Fibroblast of skin of left quadriceps (primary cell): ENCODE measurements at regions not wholly inside any gene's neighbourhood (a gene's known extent, or its start where the extent isn't known, plus 50 kb on each side); places are given as distances from the start of the nearest gene placed in this dataset.

Source experiments
- DNase-seq, 2 experiments: peaks; one replicate each; pipeline ENCODE4 v3.0.0-alpha.2; 2013; ENCODE audit warnings: low read depth in 2 of 2

- no peak for DNase-seq
These were observed 236.9 kb upstream of the PLEKHG7 start for GRCh38 chr12:92465786-92466295.

- DNase-seq = no peak
These were observed 237.9 kb upstream of the PLEKHG7 start for GRCh38 chr12:92464911-92465310.

DNA sequence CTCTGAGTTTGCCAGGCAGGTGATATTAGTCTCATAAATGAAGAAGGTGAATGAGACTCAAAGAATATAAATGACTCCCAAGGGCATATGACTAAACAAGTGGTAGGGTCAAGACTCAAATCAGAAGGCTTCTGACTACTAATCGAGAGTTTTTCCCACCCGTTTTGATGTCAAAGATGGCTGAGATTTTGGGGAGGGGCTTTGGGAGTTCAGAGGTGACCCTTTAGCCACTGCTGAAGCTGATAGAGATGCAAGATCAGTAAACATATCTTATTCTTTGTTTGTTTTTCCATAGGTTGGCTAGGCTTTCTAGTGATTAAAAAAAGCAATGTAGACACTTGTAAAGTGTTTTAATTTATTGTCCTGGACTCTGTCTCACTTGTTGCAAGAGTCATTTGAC, 239.6 kb upstream of the PLEKHG7 start:
- no peak for DNase-seq

DNA sequence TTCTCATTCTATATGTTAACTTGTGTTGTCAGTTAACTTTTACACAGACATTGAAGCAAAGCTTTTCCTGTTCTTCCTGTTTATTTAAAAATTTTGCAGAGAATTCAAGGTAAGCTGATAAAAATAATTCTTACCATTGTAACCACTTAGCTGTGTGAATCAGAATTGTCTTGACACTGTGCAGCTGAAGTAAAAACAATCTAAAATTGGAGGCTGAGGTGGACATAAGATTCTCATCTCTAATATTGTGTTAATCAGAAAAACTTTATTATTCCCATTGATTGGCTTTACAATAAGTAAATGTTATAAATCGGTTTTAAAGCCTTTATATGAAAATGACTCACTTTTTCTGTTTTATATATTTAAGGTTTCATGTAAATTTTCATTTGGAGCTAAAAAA, 240.3 kb upstream of the PLEKHG7 start:
- DNase-seq = no peak

- DNase-seq = no peak
These were observed 240.7 kb upstream of the PLEKHG7 start for GRCh38 chr12:92462049-92462448.

- no peak for DNase-seq
These were observed 242.9 kb upstream of the PLEKHG7 start for GRCh38 chr12:92459850-92460249.

- no peak for DNase-seq
These were observed 243.8 kb upstream of the PLEKHG7 start for GRCh38 chr12:92458996-92459395.

DNA sequence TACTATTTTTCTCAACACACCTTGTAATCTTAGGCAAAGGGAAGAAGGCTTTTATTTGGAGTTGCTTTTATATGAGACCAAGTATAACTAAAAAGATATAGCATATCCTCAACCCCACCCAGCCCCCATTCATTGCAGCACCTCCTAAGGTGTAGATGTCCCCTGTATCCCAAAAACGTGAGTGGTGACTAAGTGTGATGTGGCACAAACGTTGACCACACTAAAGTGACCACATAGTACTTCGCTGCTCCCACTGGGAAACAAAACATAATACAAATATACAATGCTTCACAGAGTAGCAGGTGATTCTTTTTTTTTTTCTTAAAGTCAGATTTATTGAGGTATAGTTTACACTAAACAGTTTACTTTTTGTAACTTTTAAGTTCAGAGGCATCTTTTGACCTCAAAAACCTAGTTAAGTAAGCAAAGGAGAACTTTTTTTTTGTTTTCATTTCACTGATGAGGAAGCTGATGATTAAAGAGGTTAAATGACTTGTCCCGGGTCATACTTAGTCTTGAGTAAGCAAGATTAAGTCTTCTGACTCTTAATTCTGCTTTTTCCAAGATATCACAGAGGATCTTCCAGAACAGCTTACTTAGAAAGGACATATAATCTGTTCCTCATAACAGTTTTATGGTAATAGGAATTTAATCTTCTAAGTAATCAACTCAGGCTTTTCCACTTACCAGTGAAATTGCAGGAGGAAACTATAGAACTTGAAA, 245.2 kb upstream of the PLEKHG7 start:
- no peak for DNase-seq

- DNase-seq = no peak
These were observed 250.0 kb upstream of the PLEKHG7 start for GRCh38 chr12:92452763-92453162.

GRCh38 chr12:92446083-92446460, 256.7 kb upstream of the PLEKHG7 start:
- DNase-seq = no peak

DNA sequence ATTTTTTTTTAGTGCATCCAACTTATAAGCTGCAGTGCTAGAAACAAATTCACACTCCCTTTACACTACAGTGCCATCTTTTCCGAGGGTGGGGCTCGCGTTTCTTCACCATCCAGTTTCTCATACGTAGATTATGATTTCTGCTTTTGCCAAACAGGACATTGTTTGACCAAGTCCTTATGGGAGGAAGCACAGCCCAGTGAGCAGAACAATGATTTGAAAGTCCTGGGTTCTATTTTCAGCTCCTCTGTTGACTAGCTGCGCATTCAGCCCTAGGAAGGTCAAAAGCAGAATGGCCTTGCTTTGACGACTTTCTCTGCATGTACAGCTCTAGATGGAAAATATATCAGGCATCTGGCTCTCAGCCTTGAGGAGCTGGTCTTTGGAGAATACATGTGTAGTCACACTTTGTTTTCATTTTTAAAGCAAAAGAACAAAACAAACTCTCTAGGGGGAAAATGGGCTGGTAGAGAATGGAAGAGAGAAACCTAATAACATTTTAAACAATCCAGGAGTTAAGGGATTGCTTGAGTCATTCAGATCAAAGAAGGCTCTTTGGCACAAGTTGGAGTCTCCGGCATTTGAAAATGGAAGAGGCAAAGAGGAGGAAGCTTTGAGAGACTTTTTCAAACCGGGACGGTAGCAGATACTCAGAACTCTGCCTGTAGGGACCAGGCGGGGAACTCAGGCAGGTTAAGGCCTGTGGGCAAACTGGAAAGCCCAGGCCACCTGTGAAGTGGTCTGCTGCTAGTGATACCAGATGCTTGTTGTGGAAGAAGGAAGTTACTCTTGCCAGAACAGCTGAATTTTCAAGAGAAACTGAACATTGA, 257.3 kb upstream of the PLEKHG7 start:
- no peak for DNase-seq

DNA sequence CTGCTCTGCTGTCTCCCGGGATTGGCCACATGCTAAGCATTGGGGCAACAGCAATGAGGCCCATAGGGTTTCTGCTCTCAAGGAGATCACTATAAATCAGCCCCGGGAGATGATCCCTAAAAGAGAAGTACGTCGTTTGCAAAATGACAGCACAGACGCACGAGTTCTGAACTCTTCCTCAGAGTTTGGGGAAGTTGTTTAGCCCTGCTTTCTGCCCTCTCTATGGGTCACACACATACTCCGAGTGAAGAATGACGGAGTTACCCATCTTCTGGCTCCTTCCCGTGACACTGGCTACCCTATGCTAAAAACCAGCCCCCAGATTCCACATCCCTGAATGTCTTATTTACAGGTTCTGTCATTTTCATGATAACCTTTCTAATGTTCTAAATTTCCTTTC, 258.0 kb upstream of the PLEKHG7 start:
- no peak for DNase-seq

GRCh38 chr12:92442782-92443181, 260.0 kb upstream of the PLEKHG7 start:
- DNase-seq = no peak

DNA sequence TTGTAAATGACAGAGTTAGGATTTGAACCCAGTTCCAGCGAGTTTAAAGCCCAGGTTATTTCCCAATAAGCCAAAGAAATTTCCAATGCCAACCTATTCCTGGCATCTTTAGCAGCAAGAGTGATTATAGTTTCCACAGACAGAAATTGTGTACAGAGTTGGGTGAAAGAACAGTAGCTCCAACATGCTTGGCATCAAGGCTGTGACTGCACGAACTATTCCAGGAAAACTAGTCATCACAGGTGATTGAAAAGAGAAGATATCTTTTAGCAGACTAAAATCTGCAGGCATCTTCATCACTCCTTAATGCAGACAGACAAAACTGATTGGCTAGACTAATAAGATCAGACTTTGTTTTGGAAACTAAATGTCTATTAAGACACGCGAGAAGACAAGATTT, 262.7 kb upstream of the PLEKHG7 start:
- no peak for DNase-seq

DNA sequence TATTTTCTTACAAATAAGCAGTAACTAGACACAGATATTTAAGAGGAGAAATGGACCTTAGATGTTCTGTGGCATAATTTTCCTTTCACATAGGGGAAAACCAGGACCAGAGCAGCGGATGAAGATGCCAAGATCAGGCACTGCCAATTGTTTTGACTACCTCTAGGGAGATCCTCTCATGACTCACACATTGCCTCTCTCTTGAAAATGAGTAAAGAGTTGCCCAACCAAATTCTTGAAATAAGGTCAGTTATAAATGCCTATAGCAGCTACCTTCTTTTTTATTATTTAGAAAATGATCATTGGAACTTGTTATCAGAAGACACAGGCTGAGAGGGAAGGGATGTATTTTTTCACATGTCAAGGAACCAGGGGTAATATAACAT, 263.4 kb upstream of the PLEKHG7 start:
- DNase-seq = peak in 1 of 2 experiments; percentile 14

- no peak for DNase-seq
These were observed 264.0 kb upstream of the PLEKHG7 start for GRCh38 chr12:92438641-92439419.

DNA sequence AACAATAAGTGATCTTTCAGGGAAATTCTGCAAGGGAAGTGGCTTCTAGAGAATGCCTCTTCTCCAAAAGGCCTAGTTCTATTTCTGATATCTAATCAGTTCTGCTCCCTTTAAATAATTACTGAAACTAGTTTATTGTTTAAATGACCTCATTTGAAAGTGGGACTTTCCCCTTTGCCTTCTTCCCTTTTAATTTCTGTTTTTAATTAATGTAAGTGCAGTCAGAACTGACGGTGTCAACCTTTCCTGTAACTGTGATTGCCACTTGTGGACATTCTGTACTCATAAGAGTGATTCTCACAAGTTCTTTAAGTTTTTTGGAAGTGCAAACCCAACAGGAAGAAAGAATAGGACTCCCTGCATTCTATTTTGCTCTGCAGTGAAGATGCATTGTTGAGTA, 265.3 kb upstream of the PLEKHG7 start:
- DNase-seq = no peak

DNA sequence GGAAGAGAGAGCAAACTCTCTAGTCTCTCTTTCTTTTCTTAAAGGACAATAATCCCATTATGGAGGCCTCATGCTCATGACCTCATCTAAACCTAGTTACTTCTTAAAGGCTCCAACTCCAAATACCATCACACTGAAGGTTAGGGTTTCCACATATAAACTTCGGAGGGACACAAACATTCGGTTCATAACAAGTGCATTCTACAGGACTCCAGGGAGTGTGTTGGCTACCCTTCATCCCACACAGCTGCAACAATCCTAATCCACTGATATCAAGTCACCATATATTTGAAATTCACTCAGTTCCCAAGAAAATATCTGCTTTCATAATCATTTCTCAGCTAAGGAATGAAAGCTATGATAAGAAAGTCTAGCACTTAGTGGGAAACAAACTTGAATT, 265.9 kb upstream of the PLEKHG7 start:
- no peak for DNase-seq

DNA sequence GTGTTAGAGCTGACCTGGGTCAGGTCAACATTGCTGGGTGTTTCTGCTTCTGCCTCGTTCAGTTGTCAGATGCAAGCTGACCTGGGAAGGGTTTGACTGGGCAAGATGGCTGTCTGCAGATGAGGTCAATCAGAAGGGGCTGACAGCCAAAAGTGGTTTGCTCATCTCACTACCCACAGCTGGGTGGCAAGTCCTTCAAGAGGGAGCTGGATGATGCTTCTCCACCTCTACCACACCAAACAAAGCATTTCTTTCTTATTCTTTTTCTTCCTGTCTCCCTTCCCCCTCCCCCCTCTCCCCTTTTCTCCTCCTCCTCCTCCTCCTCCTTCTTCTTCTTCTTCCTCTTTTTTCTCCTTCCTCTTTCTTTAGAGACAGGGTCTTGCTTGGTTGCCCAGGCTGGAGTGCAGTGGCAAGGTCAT, 268.2 kb upstream of the PLEKHG7 start:
- DNase-seq = no peak

GRCh38 chr12:92432724-92433441, 269.9 kb upstream of the PLEKHG7 start:
- no peak for DNase-seq

DNA sequence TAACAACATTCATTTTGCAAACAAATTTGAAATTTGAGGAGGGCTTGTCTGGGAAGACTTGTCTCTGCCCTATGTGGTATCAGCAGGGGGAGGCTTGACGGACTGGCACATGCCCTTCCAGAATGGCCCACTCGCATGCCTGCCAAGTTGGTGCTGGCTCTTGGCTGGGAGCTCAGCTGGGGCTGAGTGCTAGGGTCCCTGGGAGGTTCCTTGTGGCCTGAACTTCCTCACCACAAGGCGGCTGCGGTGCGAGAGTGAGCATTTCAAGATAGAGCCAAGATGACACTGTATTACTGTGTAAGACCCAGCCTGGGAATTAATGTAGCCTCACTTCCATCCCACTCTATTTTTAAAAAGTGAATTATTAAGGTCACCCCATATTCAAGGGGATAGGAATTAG, 271.6 kb upstream of the PLEKHG7 start:
- no peak for DNase-seq

- no peak for DNase-seq
These were observed 276.5 kb upstream of the PLEKHG7 start for GRCh38 chr12:92426332-92426731.
